ENCODE measurements at regions not wholly inside any gene's neighbourhood (a gene's known extent, or its start where the extent isn't known, plus 50 kb on each side); places are given as distances from the start of the nearest gene placed in this dataset.

DNA sequence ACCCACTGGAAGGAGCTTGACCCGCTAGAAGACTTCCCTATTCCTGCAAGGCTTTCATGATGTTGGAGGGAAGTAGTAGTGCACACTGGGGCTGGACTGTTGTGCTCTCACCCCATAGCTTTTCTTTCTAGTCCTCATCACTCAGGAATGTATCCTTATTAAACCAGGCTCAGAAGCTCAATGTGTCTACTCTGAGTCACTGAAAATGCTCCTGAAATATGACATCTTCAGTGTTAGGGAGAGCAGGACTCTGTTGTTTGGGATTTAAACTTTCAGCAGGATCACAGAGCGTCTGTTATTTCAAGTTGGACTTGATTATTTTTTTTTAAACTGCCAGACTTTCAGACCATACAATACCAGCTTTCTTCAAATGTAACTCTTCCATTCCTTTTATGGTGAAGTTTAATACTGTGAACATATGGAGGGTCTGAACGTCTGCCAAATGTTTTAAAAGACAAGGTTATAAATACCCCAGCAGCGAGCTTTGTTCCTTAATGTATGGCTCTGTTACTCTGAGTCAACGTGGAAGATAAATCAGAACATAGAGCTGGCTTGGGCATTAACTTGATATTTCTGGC, 257.5 kb downstream of the CDH11 start:
- peak overlapping the region; percentile 73 for H3K4me2 ChIP-seq (ENCODE audit: insufficient read depth, low read length)
- H3K4me1 ChIP-seq (ENCODE audit: insufficient read depth, low read length) = peaks cover 25% of the 10 kb centered on the region
- no peaks in the 10 kb centered on the region for H4K20me1 ChIP-seq (ENCODE audit: insufficient read depth, low read length)
- peak; percentile 71 for DNase-seq (ENCODE audit: insufficient read length, low spot score, missing footprints)
- H2AFZ ChIP-seq (ENCODE audit: low read length) = peak overlapping the region; percentile 77
- peak overlapping the region; percentile 93 for H3K27ac ChIP-seq (ENCODE audit: low read depth, low read length)
- no peaks in the 10 kb centered on the region for H3K9me3 ChIP-seq (ENCODE audit: low read depth, low read length)
- TF ChIP-seq, protein P1, sequence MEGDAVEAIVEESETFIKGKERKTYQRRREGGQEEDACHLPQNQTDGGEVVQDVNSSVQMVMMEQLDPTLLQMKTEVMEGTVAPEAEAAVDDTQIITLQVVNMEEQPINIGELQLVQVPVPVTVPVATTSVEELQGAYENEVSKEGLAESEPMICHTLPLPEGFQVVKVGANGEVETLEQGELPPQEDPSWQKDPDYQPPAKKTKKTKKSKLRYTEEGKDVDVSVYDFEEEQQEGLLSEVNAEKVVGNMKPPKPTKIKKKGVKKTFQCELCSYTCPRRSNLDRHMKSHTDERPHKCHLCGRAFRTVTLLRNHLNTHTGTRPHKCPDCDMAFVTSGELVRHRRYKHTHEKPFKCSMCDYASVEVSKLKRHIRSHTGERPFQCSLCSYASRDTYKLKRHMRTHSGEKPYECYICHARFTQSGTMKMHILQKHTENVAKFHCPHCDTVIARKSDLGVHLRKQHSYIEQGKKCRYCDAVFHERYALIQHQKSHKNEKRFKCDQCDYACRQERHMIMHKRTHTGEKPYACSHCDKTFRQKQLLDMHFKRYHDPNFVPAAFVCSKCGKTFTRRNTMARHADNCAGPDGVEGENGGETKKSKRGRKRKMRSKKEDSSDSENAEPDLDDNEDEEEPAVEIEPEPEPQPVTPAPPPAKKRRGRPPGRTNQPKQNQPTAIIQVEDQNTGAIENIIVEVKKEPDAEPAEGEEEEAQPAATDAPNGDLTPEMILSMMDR (IDR thresholded peaks at IDR 0.05; ENCODE audit: extremely low read depth, low read depth, low read length) = no peak
- H3K4me3 ChIP-seq (ENCODE audit: insufficient read depth, low read length) = peak overlapping the region; percentile 48
- H3K36me3 ChIP-seq (ENCODE audit: insufficient read depth, low read length) = no peaks in the 10 kb centered on the region
- H3K79me2 ChIP-seq (ENCODE audit: insufficient read depth, low read length) = no peaks in the 10 kb centered on the region
- H3K27me3 ChIP-seq (ENCODE audit: insufficient read depth, low read length) = no peaks in the 10 kb centered on the region

GRCh38 chr16:64858076-64858475, 263.8 kb downstream of the CDH11 start:
- H4K20me1 ChIP-seq (ENCODE audit: insufficient read depth, low read length) = no peaks in the 10 kb centered on the region
- TF ChIP-seq, protein P1 (IDR thresholded peaks at IDR 0.05; ENCODE audit: extremely low read depth, low read depth, low read length) = no peak
- H3K79me2 ChIP-seq (ENCODE audit: insufficient read depth, low read length) = no peaks in the 10 kb centered on the region
- H2AFZ ChIP-seq (ENCODE audit: low read length) = no peak overlapping the region
- H3K9me3 ChIP-seq (ENCODE audit: low read depth, low read length) = no peaks in the 10 kb centered on the region
- H3K27ac ChIP-seq (ENCODE audit: low read depth, low read length) = peak overlapping the region; percentile 56
- H3K36me3 ChIP-seq (ENCODE audit: insufficient read depth, low read length) = no peaks in the 10 kb centered on the region
- peak overlapping the region; percentile 4 for H3K4me2 ChIP-seq (ENCODE audit: insufficient read depth, low read length)
- no peaks in the 10 kb centered on the region for H3K27me3 ChIP-seq (ENCODE audit: insufficient read depth, low read length)
- no peak overlapping the region for H3K4me3 ChIP-seq (ENCODE audit: insufficient read depth, low read length)
- DNase-seq (ENCODE audit: insufficient read length, low spot score, missing footprints) = no peak
- H3K4me1 ChIP-seq (ENCODE audit: insufficient read depth, low read length) = peaks cover 14% of the 10 kb centered on the region

DNA sequence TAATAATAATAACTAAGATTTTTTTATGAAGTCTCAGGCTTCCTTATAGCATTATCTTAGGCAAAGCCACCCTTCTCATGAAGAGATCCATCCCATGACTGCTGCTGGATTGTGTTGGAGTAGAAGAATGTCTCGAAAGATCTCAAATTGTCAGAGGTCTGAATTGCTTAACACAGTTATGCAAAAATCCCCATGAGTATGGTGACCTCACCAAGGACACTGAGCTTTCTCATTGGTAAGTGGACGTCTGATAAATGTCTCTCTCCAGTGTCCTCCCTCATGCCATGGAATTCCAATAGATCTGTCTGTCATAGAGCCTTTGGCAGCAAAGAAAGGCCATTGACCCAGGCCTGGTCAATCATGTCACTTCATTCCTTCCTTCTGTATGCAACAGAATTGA, 264.5 kb downstream of the CDH11 start:
- no peak for DNase-seq (ENCODE audit: insufficient read length, low spot score, missing footprints)

DNA sequence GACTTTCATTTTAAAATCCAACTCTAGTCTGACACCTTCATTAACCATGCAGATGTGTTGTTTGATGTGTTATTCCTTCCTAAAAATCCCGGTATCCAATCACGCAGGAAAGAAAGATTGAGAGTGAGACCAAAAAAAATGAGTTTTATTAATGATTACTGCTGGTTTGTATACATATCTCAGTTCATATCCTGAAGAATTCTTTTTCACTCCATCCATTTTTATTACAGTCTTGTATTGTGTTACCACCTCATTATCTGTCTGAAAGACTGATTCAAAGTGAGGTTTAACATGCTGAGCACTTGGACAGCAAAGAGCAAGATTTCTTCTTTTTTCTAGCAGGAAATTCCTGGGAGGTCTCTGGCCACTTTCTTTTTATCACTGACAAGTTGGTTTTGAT, 268.3 kb downstream of the CDH11 start:
- DNase-seq (ENCODE audit: insufficient read length, low spot score, missing footprints) = no peak
- Histone ChIP-seq H3K4me2 (ENCODE audit: insufficient read depth, low read length) (no peak overlapping the region), H4K20me1 (ENCODE audit: insufficient read depth, low read length) (no peaks in the 10 kb centered on the region), H3K27ac (ENCODE audit: low read depth, low read length) (no peak overlapping the region), H3K9me3 (ENCODE audit: low read depth, low read length) (no peaks in the 10 kb centered on the region), H3K36me3 (ENCODE audit: insufficient read depth, low read length) (no peaks in the 10 kb centered on the region), H3K79me2 (ENCODE audit: insufficient read depth, low read length) (no peaks in the 10 kb centered on the region), H2AFZ (ENCODE audit: low read length) (no peak overlapping the region), H3K4me3 (ENCODE audit: insufficient read depth, low read length) (no peak overlapping the region), H3K4me1 (ENCODE audit: insufficient read depth, low read length) (peaks cover 14% of the 10 kb centered on the region), H3K27me3 (ENCODE audit: insufficient read depth, low read length) (no peaks in the 10 kb centered on the region)
- TF ChIP-seq, protein P1 (IDR thresholded peaks at IDR 0.05; ENCODE audit: extremely low read depth, low read depth, low read length) = no peak

More for the DNA sequence above, 264.5 kb downstream of the CDH11 start:
- TF ChIP-seq, protein P1 (IDR thresholded peaks at IDR 0.05; ENCODE audit: extremely low read depth, low read depth, low read length) = no peak
- Histone ChIP-seq H3K4me2 (ENCODE audit: insufficient read depth, low read length) (no peak overlapping the region), H3K9me3 (ENCODE audit: low read depth, low read length) (no peaks in the 10 kb centered on the region), H3K27ac (ENCODE audit: low read depth, low read length) (peak overlapping the region; percentile 56), H3K36me3 (ENCODE audit: insufficient read depth, low read length) (no peaks in the 10 kb centered on the region), H2AFZ (ENCODE audit: low read length) (peak overlapping the region; percentile 75), H3K79me2 (ENCODE audit: insufficient read depth, low read length) (no peaks in the 10 kb centered on the region), H3K4me1 (ENCODE audit: insufficient read depth, low read length) (peaks cover 14% of the 10 kb centered on the region), H3K27me3 (ENCODE audit: insufficient read depth, low read length) (no peaks in the 10 kb centered on the region), H3K4me3 (ENCODE audit: insufficient read depth, low read length) (no peak overlapping the region), H4K20me1 (ENCODE audit: insufficient read depth, low read length) (no peaks in the 10 kb centered on the region)

Measured in osteoblast (primary cell).